ENCODE measurements at regions not wholly inside any gene's neighbourhood (a gene's known extent, or its start where the extent isn't known, plus 50 kb on each side); places are given as distances from the start of the nearest gene placed in this dataset.

- CTCF ChIA-PET (ENCODE audit: low intra/inter-chr PET ratio) = no interaction called here
- no peak for FAIRE-seq
These were observed 168.3 kb upstream of the RPS6KA3 start for GRCh38 chrX:20434986-20435385.

More at GRCh38 chrX:20434986-20435385, 168.3 kb upstream of the RPS6KA3 start:
- intact Hi-C loops (cut with micrococcal nuclease) (loop anchor here (10.0 kb wide), 1 partner anchor 290 kb away; the partner anchor contains the start of gene EIF1AX), in situ Hi-C loops (cut with MboI) (no loop called here)
- H3K4me3 ChIP-seq = no peak overlapping the region
- no peaks in the 10 kb centered on the region for H3K9me3 ChIP-seq (replicated peaks; ENCODE audit: control insufficient read depth, insufficient read depth, low read depth, low read length)
- no TSS peak for BruUV-seq (replicated peaks)
- H3K27me3 ChIP-seq (ENCODE audit: control insufficient read depth in 2 of 2, insufficient read depth in 2 of 2, low read length in 2 of 2) = no peaks in the 10 kb centered on the region
- POLR2A ChIA-PET = no interaction called here
- WGBS (ENCODE audit: insufficient coverage, low coverage, missing lambda C conversion rate) = 0% methylated on average over 3 of the region's 3 CpGs
- no peak overlapping the region for H2AFZ ChIP-seq (ENCODE audit: low read depth, low read length)
- no peaks in the 10 kb centered on the region for H3K36me3 ChIP-seq (ENCODE audit: control insufficient read depth, insufficient read depth, low read length)
- H4K20me1 ChIP-seq (replicated peaks; ENCODE audit: control insufficient read depth, insufficient read depth, low read length) = no peaks in the 10 kb centered on the region
- H3K4me1 ChIP-seq (replicated peaks in 1 of 2; ENCODE audit: control insufficient read depth in 2 of 2, insufficient read depth in 2 of 2, low read length in 2 of 2) = no peaks in the 10 kb centered on the region
- TF ChIP-seq ZBTB9 (CRISPR knock-in tag; IDR thresholded peaks at IDR 0.05) (no peak), USF1 (CRISPR knock-in tag; IDR thresholded peaks at IDR 0.05) (no peak), CCNT2 (IDR thresholded peaks at IDR 0.05; ENCODE audit: borderline replicate concordance, extremely low read depth, insufficient read length, low read depth, low read length) (no peak), SAFB (IDR thresholded peaks at IDR 0.05; ENCODE audit: borderline replicate concordance, low read depth, low read length) (no peak), MAFF (IDR thresholded peaks at IDR 0.05; ENCODE audit: low read length) (no peak), ZFP36 (IDR thresholded peaks at IDR 0.05; ENCODE audit: low read depth, low read length, partially characterized antibody) (no peak), ZNF354B (CRISPR knock-in tag; IDR thresholded peaks at IDR 0.05) (no peak), STAT6 (CRISPR knock-in tag; IDR thresholded peaks at IDR 0.05) (no peak), SMAD1 (IDR thresholded peaks at IDR 0.05; ENCODE audit: low read depth, low read length, partially characterized antibody) (no peak), GTF2F1 (IDR thresholded peaks at IDR 0.05; ENCODE audit: low read depth, low read length) (no peak)
- TF ChIP-seq, protein P1, sequence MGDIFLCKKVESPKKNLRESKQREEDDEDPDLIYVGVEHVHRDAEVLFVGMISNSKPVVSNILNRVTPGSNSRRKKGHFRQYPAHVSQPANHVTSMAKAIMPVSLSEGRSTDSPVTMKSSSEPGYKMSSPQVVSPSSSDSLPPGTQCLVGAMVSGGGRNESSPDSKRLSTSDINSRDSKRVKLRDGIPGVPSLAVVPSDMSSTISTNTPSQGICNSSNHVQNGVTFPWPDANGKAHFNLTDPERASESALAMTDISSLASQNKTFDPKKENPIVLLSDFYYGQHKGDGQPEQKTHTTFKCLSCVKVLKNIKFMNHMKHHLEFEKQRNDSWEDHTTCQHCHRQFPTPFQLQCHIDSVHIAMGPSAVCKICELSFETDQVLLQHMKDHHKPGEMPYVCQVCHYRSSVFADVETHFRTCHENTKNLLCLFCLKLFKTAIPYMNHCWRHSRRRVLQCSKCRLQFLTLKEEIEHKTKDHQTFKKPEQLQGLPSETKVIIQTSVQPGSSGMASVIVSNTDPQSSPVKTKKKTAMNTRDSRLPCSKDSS (IDR thresholded peaks at IDR 0.05; ENCODE audit: low read depth, partially characterized antibody) = no peak
- no peaks in the 10 kb centered on the region for H3K79me2 ChIP-seq (ENCODE audit: control insufficient read depth, insufficient read depth, low read length)
- H3K9me1 ChIP-seq (ENCODE audit: control insufficient read depth, insufficient read depth, low read length) = no peaks in the 10 kb centered on the region
- no peak overlapping the region for H3K9ac ChIP-seq (ENCODE audit: insufficient read depth in 1 of 2, low read depth in 2 of 2, low read length in 2 of 2)
- no peak overlapping the region for H3K4me2 ChIP-seq (ENCODE audit: insufficient read depth, low read length)
- no peak overlapping the region for H3K27ac ChIP-seq (ENCODE audit: extremely low read depth, low read depth, low read length)
- DNase-seq (ENCODE audit: extremely low read depth in 1 of 4, low spot score in 3 of 4) = no peak
- ATAC-seq = no peak

Measured in K562 (cell line).